Mesendoderm (in vitro differentiated cells): ENCODE measurements at regions not wholly inside any gene's neighbourhood (a gene's known extent, or its start where the extent isn't known, plus 50 kb on each side); places are given as distances from the start of the nearest gene placed in this dataset.
"Not testable (repeated sequence)": the region's sequence is repeated elsewhere in the genome, so short reads cannot be mapped to it uniquely, and the experiment has no call there.

Source experiments
- DNase-seq: peaks from one replicate; pipeline ENCODE4 v3.0.0; 2013
- H2AK5ac ChIP-seq: 2 replicates; pipeline ENCODE4 v1.6.1; 2013; ENCODE audit warnings: low read length, inconsistent platforms
- H2BK120ac ChIP-seq: 2 replicates; pipeline ENCODE4 v1.6.1; 2013; ENCODE audit warnings: low read depth, mild to moderate bottlenecking, low read length, moderate library complexity, mixed read lengths
- H2BK15ac ChIP-seq: replicated peaks from 2 replicates; pipeline ENCODE4 v1.6.1; 2013; ENCODE audit warnings: low read depth, mild to moderate bottlenecking, moderate library complexity
- H2BK5ac ChIP-seq: 2 replicates; pipeline ENCODE4 v1.6.1; 2013; ENCODE audit warnings: low read length, inconsistent platforms
- H3K18ac ChIP-seq: 2 replicates; pipeline ENCODE4 v1.6.1; 2013; ENCODE audit warnings: mild to moderate bottlenecking, low read length, mixed read lengths
- H3K23ac ChIP-seq: one replicate; pipeline ENCODE4 v1.6.1; 2013; ENCODE audit warnings: low read length
- H3K27ac ChIP-seq: 2 replicates; pipeline ENCODE4 v1.5.1; 2013; ENCODE audit warnings: low read depth, mild to moderate bottlenecking, inconsistent platforms, low read length, moderate library complexity
- H3K27me3 ChIP-seq: 2 replicates; pipeline ENCODE4 v1.6.1; 2013; ENCODE audit warnings: low read length, control low read depth, mild to moderate bottlenecking, inconsistent platforms; ENCODE audit not compliant: insufficient read depth, poor library complexity
- H3K36me3 ChIP-seq: 2 replicates; pipeline ENCODE4 v1.6.1; 2013; ENCODE audit warnings: low read length, inconsistent platforms; ENCODE audit not compliant: control insufficient read depth, insufficient read depth
- H3K4ac ChIP-seq: one replicate; pipeline ENCODE4 v1.6.1; 2013; ENCODE audit warnings: low read depth, mild to moderate bottlenecking, low read length, moderate library complexity
- H3K4me1 ChIP-seq: 2 replicates; pipeline ENCODE4 v1.6.1; 2013; ENCODE audit warnings: low read depth, low read length, inconsistent platforms; ENCODE audit not compliant: control insufficient read depth
- H3K4me2 ChIP-seq: 2 replicates; pipeline ENCODE4 v1.6.1; 2013; ENCODE audit warnings: low read length
- H3K4me3 ChIP-seq: 2 replicates; pipeline ENCODE4 v1.5.1; 2013; ENCODE audit warnings: mild to moderate bottlenecking, low read length
- H3K56ac ChIP-seq: one replicate; pipeline ENCODE4 v1.6.1; 2013; ENCODE audit warnings: low read length
- H3K79me1 ChIP-seq: 2 replicates; pipeline ENCODE4 v1.6.1; 2013; ENCODE audit warnings: low read length, inconsistent platforms
- H3K79me2 ChIP-seq: 2 replicates; pipeline ENCODE4 v1.6.1; 2013; ENCODE audit warnings: mild to moderate bottlenecking, low read length; ENCODE audit not compliant: control insufficient read depth, insufficient read depth
- H3K9ac ChIP-seq: 2 replicates; pipeline ENCODE4 v1.6.1; 2013; ENCODE audit warnings: low read length, inconsistent platforms
- H4K5ac ChIP-seq: one replicate; pipeline ENCODE4 v1.6.1; 2013; ENCODE audit warnings: low read length
- H4K8ac ChIP-seq: one replicate; pipeline ENCODE4 v1.6.1; 2013; ENCODE audit warnings: low read depth, mild to moderate bottlenecking, control low read depth, low read length, moderate library complexity
- WGBS: extraction: QIAGEN DNeasy Blood & Tissue Kit; methylation state at CpG from one replicate; pipeline ENCODE4 v1.1.7; 2013; ENCODE audit warnings: low lambda C conversion rate, missing lambda C conversion rate; ENCODE audit not compliant: insufficient coverage; ENCODE audit errors: extremely low coverage; 5-methylcytosine and 5-hydroxymethylcytosine counted together

DNA sequence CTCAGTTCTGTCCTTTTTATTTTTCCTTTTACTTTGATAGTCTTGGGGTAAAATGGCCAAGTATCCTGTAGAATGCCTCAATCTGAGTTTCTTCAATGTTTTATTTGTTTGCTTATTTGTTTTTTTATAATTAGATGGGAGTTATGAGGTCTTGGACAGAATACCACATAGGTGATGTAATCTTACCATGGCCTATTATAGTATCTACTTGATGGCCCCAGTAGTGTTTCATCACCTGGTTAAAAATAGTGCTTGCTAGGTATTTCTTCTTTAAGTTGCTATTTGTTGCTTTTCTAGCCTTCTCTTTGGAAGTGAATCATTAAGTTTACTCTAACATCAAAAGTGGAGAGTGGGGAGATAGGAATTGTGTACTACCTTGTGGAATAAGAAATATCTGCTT is 1020.0 kb upstream of the KCND2 start:
- H3K27ac ChIP-seq: no peak overlapping the region
- no peak overlapping the region for H2BK15ac ChIP-seq
- H3K18ac ChIP-seq: no peak overlapping the region
- H3K36me3 ChIP-seq: no peaks in the 10 kb centered on the region
- H3K56ac ChIP-seq: no peak overlapping the region
- no peak overlapping the region for H4K8ac ChIP-seq
- no peak overlapping the region for H4K5ac ChIP-seq
- no peaks in the 10 kb centered on the region for H3K27me3 ChIP-seq
- H2BK120ac ChIP-seq: no peak overlapping the region
- no peak overlapping the region for H3K4me3 ChIP-seq
- H3K23ac ChIP-seq: no peak overlapping the region
- H3K9ac ChIP-seq: no peak overlapping the region
- H2AK5ac ChIP-seq: no peak overlapping the region
- no peaks in the 10 kb centered on the region for H3K79me2 ChIP-seq
- DNase-seq: no peak
- H3K79me1 ChIP-seq: no peaks in the 10 kb centered on the region
- no peak overlapping the region for H3K4ac ChIP-seq
- no peaks in the 10 kb centered on the region for H3K4me1 ChIP-seq
- H3K4me2 ChIP-seq: no peak overlapping the region
- H2BK5ac ChIP-seq: no peak overlapping the region

DNA sequence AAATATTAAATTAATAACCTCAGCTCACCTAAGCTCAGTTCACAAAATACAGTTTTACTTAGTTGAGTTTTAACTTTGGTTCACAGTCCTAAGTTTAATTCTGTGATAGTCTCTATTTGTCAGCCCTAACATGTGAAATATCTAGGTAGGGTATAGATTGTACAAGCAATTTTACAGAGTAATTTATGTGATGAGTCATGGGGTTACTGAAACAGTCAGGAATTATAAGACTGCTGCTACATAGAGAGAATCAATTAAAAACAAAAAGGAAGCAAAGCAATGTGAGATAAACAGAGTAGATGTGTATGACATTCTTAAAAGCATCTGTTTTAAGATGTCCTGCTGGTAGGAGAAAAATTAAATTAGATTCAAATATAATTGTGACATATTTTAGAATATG is 1018.2 kb upstream of the KCND2 start:
- no peaks in the 10 kb centered on the region for H3K79me1 ChIP-seq
- no peaks in the 10 kb centered on the region for H3K4me1 ChIP-seq
- H3K4me3 ChIP-seq: no peak overlapping the region
- no peaks in the 10 kb centered on the region for H3K27me3 ChIP-seq
- no peak overlapping the region for H4K5ac ChIP-seq
- no peak overlapping the region for H3K23ac ChIP-seq
- no peak overlapping the region for H3K4ac ChIP-seq
- H2AK5ac ChIP-seq: no peak overlapping the region
- no peak overlapping the region for H3K18ac ChIP-seq
- H3K36me3 ChIP-seq: no peaks in the 10 kb centered on the region
- H4K8ac ChIP-seq: no peak overlapping the region
- no peak overlapping the region for H3K27ac ChIP-seq
- H3K56ac ChIP-seq: no peak overlapping the region
- H3K9ac ChIP-seq: no peak overlapping the region
- no peak overlapping the region for H2BK15ac ChIP-seq
- no peak overlapping the region for H3K4me2 ChIP-seq
- no peak overlapping the region for H2BK5ac ChIP-seq
- no peak for DNase-seq
- no peak overlapping the region for H2BK120ac ChIP-seq
- H3K79me2 ChIP-seq: no peaks in the 10 kb centered on the region

DNA sequence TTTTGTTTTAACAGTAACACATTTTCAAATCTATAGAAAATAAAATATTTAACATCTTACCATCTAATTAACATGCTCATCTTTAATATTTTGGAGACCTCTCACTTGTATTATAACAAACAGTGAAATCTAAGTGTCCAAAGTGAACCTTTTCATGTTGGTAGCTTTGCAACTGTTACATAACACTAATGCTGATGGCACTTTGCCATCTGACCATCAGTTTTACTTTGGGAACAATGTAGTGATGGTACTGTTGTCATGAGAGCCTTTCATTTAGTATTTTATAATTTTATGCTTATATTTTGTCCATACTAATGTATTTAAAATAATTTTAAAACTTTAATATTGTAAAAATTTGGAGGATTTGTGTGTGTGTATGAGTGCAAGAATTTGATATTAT is 1017.0 kb upstream of the KCND2 start:
- Histone ChIP-seq H3K4ac (no peak overlapping the region), H3K18ac (no peak overlapping the region), H2BK120ac (no peak overlapping the region), H3K4me1 (no peaks in the 10 kb centered on the region), H3K79me1 (no peaks in the 10 kb centered on the region), H3K9ac (no peak overlapping the region), H2BK15ac (no peak overlapping the region), H3K27ac (no peak overlapping the region), H3K79me2 (no peaks in the 10 kb centered on the region), H3K4me2 (no peak overlapping the region), H3K27me3 (no peaks in the 10 kb centered on the region), H3K56ac (no peak overlapping the region), H4K5ac (no peak overlapping the region), H3K36me3 (no peaks in the 10 kb centered on the region), H2AK5ac (no peak overlapping the region), H3K23ac (no peak overlapping the region), H3K4me3 (no peak overlapping the region), H2BK5ac (no peak overlapping the region), H4K8ac (no peak overlapping the region)
- no peak for DNase-seq

DNA sequence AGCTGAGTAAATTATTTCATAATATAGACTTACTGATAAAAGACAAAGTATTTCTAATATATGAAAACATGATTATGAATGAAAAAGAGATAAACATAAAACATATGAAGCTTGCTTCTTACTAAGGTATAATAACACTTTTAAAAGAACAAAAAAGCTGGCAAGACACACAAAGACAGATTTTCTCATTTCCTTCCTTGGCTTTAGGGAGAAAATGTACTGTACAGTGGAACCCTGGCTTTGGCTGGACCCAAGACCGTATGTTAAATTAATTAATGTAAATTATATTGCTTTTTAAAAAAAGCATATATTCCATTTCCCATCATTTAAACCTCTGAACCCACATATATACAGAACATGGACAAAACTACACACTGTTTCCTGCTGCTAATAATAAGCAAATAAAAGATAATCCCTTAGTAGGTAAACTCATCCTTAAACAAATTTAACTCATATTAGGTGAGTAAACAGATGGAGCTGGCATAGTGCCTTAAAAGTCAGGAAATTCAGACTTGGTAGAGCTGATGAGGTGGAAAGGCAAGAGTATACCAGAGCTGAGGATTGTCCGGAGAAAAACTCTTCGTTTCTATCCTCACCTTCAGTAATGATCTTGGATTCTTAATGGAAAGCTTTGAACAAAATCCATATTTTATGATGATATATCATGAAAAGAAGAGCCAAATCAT is 1016.4 kb upstream of the KCND2 start:
- no peaks in the 10 kb centered on the region for H3K79me2 ChIP-seq
- no CpG with 5 or more reads among the region's 3 CpGs for WGBS
- H3K27me3 ChIP-seq: no peaks in the 10 kb centered on the region
- no peak overlapping the region for H3K4me2 ChIP-seq
- H3K4me3 ChIP-seq: no peak overlapping the region
- no peak for DNase-seq
- H3K27ac ChIP-seq: no peak overlapping the region
- no peak overlapping the region for H4K8ac ChIP-seq
- no peaks in the 10 kb centered on the region for H3K36me3 ChIP-seq
- H2BK120ac ChIP-seq: no peak overlapping the region
- no peak overlapping the region for H3K56ac ChIP-seq
- H3K79me1 ChIP-seq: no peaks in the 10 kb centered on the region
- H4K5ac ChIP-seq: no peak overlapping the region
- H3K23ac ChIP-seq: no peak overlapping the region
- H2BK15ac ChIP-seq: no peak overlapping the region
- H2AK5ac ChIP-seq: no peak overlapping the region
- H3K18ac ChIP-seq: no peak overlapping the region
- no peak overlapping the region for H3K4ac ChIP-seq
- no peak overlapping the region for H3K9ac ChIP-seq
- no peaks in the 10 kb centered on the region for H3K4me1 ChIP-seq
- no peak overlapping the region for H2BK5ac ChIP-seq

DNA sequence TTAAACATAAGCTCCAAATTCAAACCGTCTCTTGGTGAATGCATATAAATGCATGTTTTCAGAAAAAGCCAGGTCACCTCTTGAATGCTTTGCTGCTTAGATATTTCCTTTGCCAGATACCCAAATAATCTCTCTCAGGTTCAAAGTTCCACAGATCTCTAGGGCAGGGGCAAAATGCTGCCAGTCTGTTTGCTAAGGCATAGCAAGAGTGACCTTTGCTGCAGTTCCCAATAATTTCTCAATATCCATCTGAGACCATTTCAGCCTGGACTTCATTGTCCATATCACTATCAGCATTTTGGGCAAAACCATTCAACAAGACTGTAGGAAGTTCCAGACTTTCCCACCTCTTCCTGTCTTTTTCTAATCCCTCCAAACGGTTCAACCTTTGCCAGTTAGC is 1006.2 kb upstream of the KCND2 start:
- H3K27me3 ChIP-seq, H3K4me1 ChIP-seq, H3K56ac ChIP-seq, H3K79me1 ChIP-seq, H3K4me2 ChIP-seq, H3K9ac ChIP-seq, H3K36me3 ChIP-seq, H3K23ac ChIP-seq, H4K5ac ChIP-seq, H3K27ac ChIP-seq, H3K4me3 ChIP-seq, DNase-seq, H4K8ac ChIP-seq, H3K79me2 ChIP-seq, H2BK5ac ChIP-seq, H3K18ac ChIP-seq, H3K4ac ChIP-seq, H2BK15ac ChIP-seq, H2BK120ac ChIP-seq, H2AK5ac ChIP-seq: not testable (repeated sequence)
- no CpG with 5 or more reads among the region's 2 CpGs for WGBS

DNA sequence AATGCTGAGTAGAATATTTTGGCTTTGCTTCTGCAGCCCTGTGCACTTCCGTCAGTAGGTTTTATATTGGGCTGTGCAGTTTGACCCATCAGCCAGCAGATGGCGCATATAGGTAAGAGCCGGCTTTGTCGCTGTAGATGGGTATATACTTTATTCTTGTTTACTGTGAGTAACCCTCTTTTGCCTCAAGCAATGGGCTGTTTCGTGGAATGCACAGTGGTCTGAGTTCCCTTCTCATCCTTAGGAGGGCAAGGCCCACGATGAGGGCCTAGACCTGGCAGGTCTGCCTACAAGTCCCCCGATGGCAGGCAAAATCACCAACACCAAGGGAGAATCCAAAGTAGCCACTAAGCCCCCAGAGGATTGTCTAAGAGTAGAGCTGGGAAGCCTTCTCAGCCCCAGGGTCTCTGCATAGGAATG is 1002.9 kb upstream of the KCND2 start:
- Histone ChIP-seq H4K5ac (no peak overlapping the region), H3K79me2 (no peaks in the 10 kb centered on the region), H3K23ac (no peak overlapping the region), H3K4me3 (no peak overlapping the region), H2BK5ac (no peak overlapping the region), H3K18ac (no peak overlapping the region), H2AK5ac (no peak overlapping the region), H3K4me1 (no peaks in the 10 kb centered on the region), H3K4me2 (no peak overlapping the region), H3K27me3 (no peaks in the 10 kb centered on the region), H3K56ac (no peak overlapping the region), H2BK15ac (no peak overlapping the region), H3K36me3 (no peaks in the 10 kb centered on the region), H3K79me1 (no peaks in the 10 kb centered on the region), H2BK120ac (no peak overlapping the region), H3K4ac (no peak overlapping the region), H3K27ac (no peak overlapping the region), H3K9ac (no peak overlapping the region), H4K8ac (no peak overlapping the region)
- DNase-seq: peak; percentile 80
- WGBS: no CpG with 5 or more reads among the region's 7 CpGs
